GM19452 (cell line): ENCODE measurements at regions not wholly inside any gene's neighbourhood (a gene's known extent, or its start where the extent isn't known, plus 50 kb on each side); places are given as distances from the start of the nearest gene placed in this dataset.

Experiments used
- ATAC-seq: cut with Tn5 transposase; IDR thresholded peaks from one replicate; pipeline ENCODE4 v1.9.1; 2021; ENCODE audit not compliant: unreplicated experiment

- no peak for ATAC-seq
Measured at GRCh38 chr20:17100506-17100905, 126.3 kb upstream of the PCSK2 start.

GRCh38 chr20:17107127-17107526, 119.7 kb upstream of the PCSK2 start:
- no peak for ATAC-seq

DNA sequence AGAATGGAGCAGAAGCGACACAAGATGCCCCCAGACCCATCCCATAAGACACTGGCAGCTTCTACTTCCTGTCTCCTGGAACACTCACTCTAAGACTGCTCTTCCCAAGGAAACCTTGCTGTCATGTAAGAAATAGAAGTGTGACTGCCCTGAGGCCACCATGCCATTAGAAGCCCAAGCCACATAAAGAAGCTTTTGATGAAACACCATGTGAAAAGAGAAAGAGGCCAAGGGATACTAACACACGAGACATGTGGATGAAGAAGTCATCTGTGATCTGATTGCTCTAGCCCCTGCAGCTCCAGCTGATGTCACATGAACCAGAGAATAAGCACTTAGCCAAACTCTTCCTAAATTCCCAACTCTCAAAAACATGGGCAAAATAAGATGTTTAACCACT, 117.9 kb upstream of the PCSK2 start:
- ATAC-seq, result no peak

GRCh38 chr20:17109307-17109706, 117.5 kb upstream of the PCSK2 start:
- ATAC-seq, result no peak

DNA sequence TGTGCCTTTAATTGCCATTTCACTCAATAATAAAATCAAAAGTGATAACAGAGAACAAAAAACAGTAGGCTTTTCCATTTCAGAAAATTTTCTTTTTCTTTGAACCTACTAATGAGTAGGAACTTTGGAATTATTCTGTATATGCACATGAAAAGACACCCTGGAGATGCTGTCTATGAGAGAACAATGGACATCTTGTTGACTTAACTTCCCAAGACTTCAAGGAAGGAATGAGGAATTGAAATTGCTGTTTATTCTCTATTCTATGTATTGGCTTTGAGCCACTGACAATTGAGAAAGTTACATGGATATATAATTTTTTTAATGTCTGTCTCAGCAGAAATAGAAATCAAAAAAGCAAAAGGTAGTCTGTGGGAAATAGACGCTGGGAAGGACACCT, 98.6 kb upstream of the PCSK2 start:
- ATAC-seq, result no peak

- ATAC-seq, result no peak
Measured at GRCh38 chr20:17129089-17129488, 97.8 kb upstream of the PCSK2 start.

- ATAC-seq, result no peak
Measured at GRCh38 chr20:17137692-17138091, 89.1 kb upstream of the PCSK2 start.

DNA sequence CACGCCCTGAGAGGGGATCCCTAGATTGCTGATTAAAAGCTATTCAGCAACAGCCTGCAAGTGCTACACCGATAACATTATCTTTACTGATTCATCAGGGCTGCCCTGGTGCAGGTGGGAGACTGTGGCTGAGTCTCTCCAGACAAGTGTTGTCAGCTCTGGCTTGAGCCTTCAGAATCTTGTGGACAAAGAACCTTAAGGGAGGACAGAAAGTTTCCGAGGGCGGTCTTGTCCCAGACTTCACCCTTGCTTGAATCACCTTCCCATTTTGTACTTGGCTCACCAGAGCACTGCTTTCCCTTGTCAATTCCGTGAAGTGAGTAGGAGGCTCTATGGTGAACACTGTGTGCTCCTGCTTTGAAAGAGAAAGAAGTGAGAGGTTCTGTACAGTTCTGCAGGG, 88.6 kb upstream of the PCSK2 start:
- ATAC-seq, result no peak

- ATAC-seq, result no peak
Measured at GRCh38 chr20:17140894-17141293, 85.9 kb upstream of the PCSK2 start.

DNA sequence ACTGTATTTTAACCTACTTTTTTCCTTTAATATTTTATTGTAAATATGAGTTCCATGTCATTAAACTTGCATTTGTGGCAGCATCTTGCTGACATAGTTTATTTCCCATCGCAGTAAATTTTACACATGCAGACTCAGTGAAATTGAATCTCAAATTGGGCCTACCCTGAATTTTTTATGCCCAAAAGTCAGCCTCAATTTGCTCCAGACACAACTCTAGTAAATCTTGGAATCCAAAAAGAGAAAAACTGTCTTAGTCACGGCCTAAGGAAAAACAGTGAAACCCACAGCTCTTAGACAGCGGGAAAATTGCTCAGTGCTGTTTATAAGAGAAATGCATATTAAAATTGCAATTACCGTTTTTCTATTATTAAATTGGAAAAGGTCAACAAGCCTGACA, 85.3 kb upstream of the PCSK2 start:
- no peak for ATAC-seq

- ATAC-seq, result no peak
Measured at GRCh38 chr20:17142666-17143065, 84.2 kb upstream of the PCSK2 start.

DNA sequence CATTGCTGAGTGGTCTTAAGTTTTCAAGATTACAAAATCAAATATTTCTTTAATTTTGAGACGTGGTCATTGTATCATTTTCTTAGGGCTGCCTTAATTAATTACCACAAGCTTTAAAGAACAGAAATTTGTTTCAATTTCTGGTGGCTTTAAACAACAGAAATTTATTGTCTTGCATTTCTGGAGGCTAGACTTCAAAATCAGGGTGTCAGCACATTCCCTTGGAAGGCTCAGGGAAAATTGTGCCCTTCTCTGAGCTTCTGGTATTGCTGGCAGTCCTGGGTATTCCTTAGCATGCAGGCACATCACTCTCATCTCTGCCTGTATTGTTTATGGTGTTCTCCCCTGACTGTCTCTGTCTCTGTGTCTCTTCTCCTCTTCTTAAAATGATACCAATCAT, 76.0 kb upstream of the PCSK2 start:
- ATAC-seq, result no peak

DNA sequence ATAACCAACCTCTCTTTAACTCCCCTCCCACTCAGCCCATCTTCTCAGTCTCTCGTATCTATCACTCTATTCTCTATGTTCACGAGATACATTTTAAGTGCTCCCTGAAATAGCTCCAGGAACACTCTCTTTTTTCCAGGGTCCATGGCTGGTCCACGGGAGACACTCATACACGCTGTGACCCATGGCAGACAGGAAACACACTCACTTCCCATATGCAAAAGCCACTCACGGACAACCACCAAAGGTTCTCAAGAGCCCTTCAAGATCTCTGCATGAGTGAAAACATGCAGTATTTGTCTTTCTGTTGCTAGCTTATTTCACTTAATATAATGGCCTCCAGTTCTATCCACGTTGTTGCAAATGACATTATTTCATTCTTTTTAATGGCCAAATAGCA, 71.4 kb upstream of the PCSK2 start:
- no peak for ATAC-seq

GRCh38 chr20:17158701-17159100, 68.1 kb upstream of the PCSK2 start:
- ATAC-seq, result no peak

DNA sequence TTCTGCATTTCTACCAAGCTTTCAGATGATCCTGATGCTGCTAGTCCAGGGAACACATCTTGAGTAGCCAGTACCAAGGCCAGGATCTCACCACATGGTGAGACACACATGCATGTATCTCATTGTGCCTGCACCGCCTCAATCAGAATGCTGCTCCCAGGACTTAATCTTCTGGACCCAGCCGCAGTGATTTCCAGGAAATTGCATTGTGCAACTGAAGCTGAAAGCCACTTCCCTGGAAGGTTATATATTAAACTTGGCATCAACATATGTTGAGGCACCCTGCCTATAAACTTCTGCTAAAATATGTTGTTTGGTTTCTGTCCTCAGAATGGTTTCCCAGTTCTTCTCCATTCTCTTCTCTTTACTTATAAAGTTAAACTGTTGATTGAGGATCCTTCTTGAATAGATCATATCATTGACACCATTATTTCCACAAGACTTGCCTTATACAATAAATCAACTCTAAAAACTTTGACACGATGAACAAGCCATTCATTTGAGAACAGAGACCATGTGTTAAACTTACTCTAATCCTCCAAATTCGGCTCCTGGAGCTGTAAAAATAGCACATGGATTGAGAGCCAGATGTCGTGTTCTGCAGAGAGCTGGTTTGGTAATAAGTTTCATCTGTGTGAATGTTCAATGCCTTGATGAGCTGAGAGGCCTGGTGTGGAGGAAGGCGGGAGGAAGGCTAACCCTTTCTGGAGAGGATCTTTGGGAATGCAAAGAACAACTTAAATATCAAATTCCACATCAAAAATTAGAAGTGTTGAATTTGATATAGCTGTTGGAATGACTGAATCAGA, 65.0 kb upstream of the PCSK2 start:
- no peak for ATAC-seq

DNA sequence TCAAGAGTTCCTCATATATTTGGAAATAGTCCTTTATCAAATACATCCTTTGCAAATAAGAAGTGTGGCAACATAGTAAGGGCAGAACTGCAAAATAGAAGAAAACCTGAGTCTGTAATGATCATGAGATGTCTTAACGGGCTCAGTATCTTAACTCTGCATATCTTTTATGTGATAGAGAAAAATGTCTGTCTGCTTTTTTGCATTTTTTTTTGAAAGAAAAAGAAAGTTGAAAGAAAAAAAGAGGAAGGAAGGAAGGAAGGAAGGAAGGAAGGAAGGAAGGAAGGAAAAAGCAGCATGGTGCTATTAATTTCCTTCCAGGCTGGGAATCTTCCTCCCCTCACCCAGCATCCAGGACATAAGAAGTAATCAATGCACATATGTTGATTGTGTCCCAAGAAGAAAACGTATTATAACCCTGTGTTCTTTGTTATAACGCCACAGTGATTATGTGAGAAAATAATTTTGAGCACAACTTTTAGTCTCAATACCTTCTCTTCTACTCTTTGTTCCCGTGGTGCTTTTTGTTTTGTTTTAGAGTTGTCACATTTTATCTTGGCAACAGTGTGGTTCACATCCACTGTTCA, 58.7 kb upstream of the PCSK2 start:
- ATAC-seq, result no peak

DNA sequence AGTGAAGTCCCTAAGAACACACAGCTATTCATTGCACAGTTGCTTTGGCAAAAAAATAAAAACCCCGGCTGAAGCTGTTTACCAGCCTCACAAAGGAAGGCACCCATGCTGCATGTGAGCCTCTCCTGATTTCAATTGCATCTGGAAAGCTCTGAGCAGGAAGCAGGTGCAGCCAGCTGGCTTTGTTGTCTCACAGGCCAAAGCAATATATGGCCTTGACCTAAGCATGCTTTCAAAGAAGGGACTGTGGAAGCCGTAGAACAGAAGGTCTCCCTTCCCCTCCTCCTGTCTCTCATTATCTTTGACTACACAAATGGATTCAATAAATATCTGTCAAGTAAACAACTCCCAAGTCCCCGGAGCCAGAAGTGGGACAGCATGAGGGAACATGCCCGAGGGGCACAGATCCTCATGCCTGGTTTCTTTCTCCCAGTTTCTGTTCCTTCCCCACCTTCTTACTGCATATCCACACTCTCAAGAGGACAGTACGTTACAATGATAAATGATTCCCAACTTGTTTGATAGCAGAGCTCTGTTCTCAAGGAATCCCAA, 57.2 kb upstream of the PCSK2 start:
- no peak for ATAC-seq

GRCh38 chr20:17171746-17172280, 55.0 kb upstream of the PCSK2 start:
- ATAC-seq, result no peak

DNA sequence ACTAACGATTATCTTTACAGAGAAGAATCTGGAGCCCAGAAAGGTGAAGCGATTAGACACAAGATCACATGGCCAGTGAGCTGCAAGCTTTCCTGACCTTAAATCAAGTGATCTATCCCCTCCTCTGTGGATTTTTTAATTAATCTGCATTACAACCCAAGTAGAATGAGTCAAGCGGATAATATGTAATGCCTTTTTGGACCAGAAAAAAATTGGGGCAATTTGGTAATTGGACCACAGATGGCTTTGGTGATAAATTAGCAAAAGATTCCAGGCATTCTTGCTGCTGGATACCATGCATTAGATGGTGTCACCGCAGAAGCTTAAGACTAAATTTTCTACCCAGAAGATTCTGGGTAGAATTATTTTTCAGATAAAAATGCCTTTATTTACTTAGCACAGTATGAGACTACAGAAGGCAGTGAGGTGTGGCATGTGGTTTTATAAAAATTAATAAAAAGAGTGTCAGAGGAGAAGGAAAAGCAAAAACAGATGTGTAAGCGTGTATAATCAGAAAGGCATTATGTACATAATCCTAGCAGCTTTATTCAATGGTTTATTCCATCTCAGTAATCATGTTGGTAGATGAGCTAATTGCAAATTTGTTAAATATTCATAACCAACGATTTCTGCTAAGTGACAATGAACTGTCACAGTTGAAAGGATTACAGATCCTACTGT, 53.9 kb upstream of the PCSK2 start:
- no peak for ATAC-seq
